OCI-LY7 (cell line): ENCODE measurements at regions not wholly inside any gene's neighbourhood (a gene's known extent, or its start where the extent isn't known, plus 50 kb on each side); places are given as distances from the start of the nearest gene placed in this dataset.

Source experiments
- BruUV-seq: library from RNA; stranded (reverse); fragments of 400-500 nt; replicated peaks from 2 replicates; lab custom pipeline; 2021; lab: Mats Ljungman, UMichigan
- CTCF ChIA-PET: fragments of 300-600 bp; sonication (Branson Sonifier 250); formaldehyde crosslinking; loops from one replicate; lab custom pipeline; 2022; ENCODE audit warnings: antibody characterized with exemption; ENCODE audit not compliant: unreplicated experiment; lab: Charles Lee
- POLR2A ChIA-PET: fragments of 300-600 bp; sonication (Branson Sonifier 250); formaldehyde crosslinking; loops from one replicate; lab custom pipeline; 2022; ENCODE audit warnings: antibody characterized with exemption; lab: Charles Lee
- DNase-seq: peaks from one replicate; pipeline ENCODE4 v3.0.0-alpha.2; 2015; ENCODE audit warnings: low spot score
- H2AFZ ChIP-seq: fragments of 200-600 bp; sonication (generic), shearing (Covaris generic); 2 replicates; pipeline ENCODE4 v1.6.1; 2014; ENCODE audit warnings: mild to moderate bottlenecking, antibody characterized with exemption, low read length, moderate library complexity
- H3K27ac ChIP-seq: fragments of 200-600 bp; sonication (generic); 2 replicates; pipeline ENCODE4 v1.5.1; 2014; ENCODE audit warnings: mixed run types, low read depth, mild to moderate bottlenecking, moderate library complexity, low read length, inconsistent platforms; ENCODE audit not compliant: poor library complexity, severe bottlenecking
- H3K36me3 ChIP-seq: fragments of 200-600 bp; sonication (generic); 2 replicates; pipeline ENCODE4 v1.6.1; 2014; ENCODE audit warnings: mild to moderate bottlenecking, antibody characterized with exemption, low read length, moderate library complexity, mixed read lengths; ENCODE audit not compliant: insufficient read depth
- H3K4me1 ChIP-seq: fragments of 200-600 bp; sonication (generic); 2 replicates; pipeline ENCODE4 v1.5.1; 2014; ENCODE audit warnings: mild to moderate bottlenecking, low read length; ENCODE audit not compliant: insufficient read depth, poor library complexity, severe bottlenecking
- H3K4me2 ChIP-seq: fragments of 200-600 bp; sonication (generic); 2 replicates; pipeline ENCODE4 v1.6.1; 2014; ENCODE audit warnings: mild to moderate bottlenecking, low read length
- H3K4me3 ChIP-seq: fragments of 200-600 bp; sonication (generic); 2 replicates; pipeline ENCODE4 v1.5.1; 2014; ENCODE audit warnings: mild to moderate bottlenecking, low read depth, low read length; ENCODE audit not compliant: poor library complexity, severe bottlenecking
- H3K79me2 ChIP-seq: fragments of 200-600 bp; sonication (generic); 2 replicates; pipeline ENCODE4 v1.6.1; 2016; ENCODE audit warnings: low read depth, mild to moderate bottlenecking, low read length, moderate library complexity, mixed read lengths; ENCODE audit not compliant: insufficient read depth
- H3K9me2 ChIP-seq: fragments of 200-600 bp; sonication (generic); 2 replicates; pipeline ENCODE4 v1.6.1; 2016; ENCODE audit warnings: mild to moderate bottlenecking, low read length, mixed read lengths; ENCODE audit not compliant: insufficient read depth
- H3K9me3 ChIP-seq: fragments of 200-600 bp; sonication (generic); 2 replicates; pipeline ENCODE4 v1.6.1; 2014; ENCODE audit warnings: mild to moderate bottlenecking, mixed run types, low read length, mixed read lengths
- H4K20me1 ChIP-seq: fragments of 200-600 bp; sonication (generic); 2 replicates; pipeline ENCODE4 v1.6.1; 2014; ENCODE audit warnings: mild to moderate bottlenecking, antibody characterized with exemption, low read length, moderate library complexity, mixed read lengths; ENCODE audit not compliant: insufficient read depth
- EZH2phosphoT487 ChIP-seq: fragments of 200-600 bp; sonication (generic); IDR thresholded peaks from 2 replicates; pipeline ENCODE4 v1.6.1; 2018; ENCODE audit warnings: low read depth, borderline replicate concordance, mild to moderate bottlenecking, mixed run types, antibody characterized with exemption, low read length, moderate library complexity, mixed read lengths
- intact Hi-C: fragments of 100-400 bp; cut with micrococcal nuclease; formaldehyde crosslinking; loops from one replicate; pipeline ENCODE4 v1.10.0; 2022; ENCODE audit not compliant: unreplicated experiment
- TF ChIP-seq, protein P1 (sequence below): fragments of 200-600 bp; sonication (generic); conservative IDR thresholded peaks from 2 replicates; pipeline ENCODE4 v1.5.1; 2014; ENCODE audit warnings: mild to moderate bottlenecking, antibody characterized with exemption, low read length, moderate library complexity, mixed read lengths

DNA sequence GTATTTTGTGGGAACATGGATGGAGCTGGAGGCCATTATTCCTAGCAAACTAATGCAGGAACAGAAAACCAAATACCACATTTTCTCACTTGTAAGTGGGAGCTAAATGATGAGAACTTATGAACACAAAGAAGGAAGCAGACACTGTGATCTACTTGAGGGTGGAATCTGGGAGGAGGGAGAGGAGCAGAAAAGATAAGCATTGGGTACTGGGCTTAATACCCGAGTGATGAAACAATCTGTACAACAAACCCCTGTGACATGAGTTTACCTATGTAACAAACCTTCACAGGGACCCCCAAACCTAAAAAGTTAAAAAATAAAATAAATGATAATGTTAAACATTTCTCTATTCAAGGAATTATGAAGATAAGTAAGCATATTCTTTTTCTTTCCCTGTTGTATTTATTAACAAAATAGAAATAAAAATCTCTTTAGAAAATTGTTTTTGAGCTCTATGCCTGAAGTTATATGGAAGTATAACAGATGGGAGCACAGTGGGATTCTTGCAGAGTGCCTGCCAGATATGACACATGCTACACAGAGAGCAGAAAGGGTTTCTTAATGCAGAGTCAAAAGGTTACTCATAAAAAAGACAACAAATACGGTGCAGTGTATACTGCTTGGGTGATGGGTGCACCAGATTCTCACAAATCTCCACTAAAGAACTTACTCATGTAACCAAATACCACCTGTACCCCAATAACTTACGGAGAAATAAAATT, 52.0 kb upstream of the SYNE2 start:
- Histone ChIP-seq H3K79me2 (no peaks in the 10 kb centered on the region), H2AFZ (peak overlapping the region; percentile 97), H3K4me2 (peak overlapping the region; percentile 59), H3K27ac (no peak overlapping the region), H3K36me3 (no peaks in the 10 kb centered on the region), H4K20me1 (no peaks in the 10 kb centered on the region), H3K9me2 (no peaks in the 10 kb centered on the region), H3K4me3 (no peak overlapping the region), H3K4me1 (peaks cover 9% of the 10 kb centered on the region), H3K9me3 (no peaks in the 10 kb centered on the region)
- TF ChIP-seq, protein P1, sequence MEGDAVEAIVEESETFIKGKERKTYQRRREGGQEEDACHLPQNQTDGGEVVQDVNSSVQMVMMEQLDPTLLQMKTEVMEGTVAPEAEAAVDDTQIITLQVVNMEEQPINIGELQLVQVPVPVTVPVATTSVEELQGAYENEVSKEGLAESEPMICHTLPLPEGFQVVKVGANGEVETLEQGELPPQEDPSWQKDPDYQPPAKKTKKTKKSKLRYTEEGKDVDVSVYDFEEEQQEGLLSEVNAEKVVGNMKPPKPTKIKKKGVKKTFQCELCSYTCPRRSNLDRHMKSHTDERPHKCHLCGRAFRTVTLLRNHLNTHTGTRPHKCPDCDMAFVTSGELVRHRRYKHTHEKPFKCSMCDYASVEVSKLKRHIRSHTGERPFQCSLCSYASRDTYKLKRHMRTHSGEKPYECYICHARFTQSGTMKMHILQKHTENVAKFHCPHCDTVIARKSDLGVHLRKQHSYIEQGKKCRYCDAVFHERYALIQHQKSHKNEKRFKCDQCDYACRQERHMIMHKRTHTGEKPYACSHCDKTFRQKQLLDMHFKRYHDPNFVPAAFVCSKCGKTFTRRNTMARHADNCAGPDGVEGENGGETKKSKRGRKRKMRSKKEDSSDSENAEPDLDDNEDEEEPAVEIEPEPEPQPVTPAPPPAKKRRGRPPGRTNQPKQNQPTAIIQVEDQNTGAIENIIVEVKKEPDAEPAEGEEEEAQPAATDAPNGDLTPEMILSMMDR: no peak
- TF ChIP-seq EZH2phosphoT487: no peak
- ChIA-PET POLR2A (interaction anchor here (0.6 to 1.6 kb wide), 6 partner anchors 58 to 536 kb away, joined by 3 to 5 read pairs (median 3); no protein-coding TSS in a partner anchor), CTCF (no interaction called here)
- BruUV-seq: no TSS peak
- intact Hi-C loops: loop anchor here (1.0 kb wide), 1 partner anchor 193 kb away; no protein-coding TSS in a partner anchor
- DNase-seq: no peak
